ENCODE measurements at regions not wholly inside any gene's neighbourhood (a gene's known extent, or its start where the extent isn't known, plus 50 kb on each side); places are given as distances from the start of the nearest gene placed in this dataset.
"Not testable (repeated sequence)": the region's sequence is repeated elsewhere in the genome, so short reads cannot be mapped to it uniquely, and the experiment has no call there.

DNA sequence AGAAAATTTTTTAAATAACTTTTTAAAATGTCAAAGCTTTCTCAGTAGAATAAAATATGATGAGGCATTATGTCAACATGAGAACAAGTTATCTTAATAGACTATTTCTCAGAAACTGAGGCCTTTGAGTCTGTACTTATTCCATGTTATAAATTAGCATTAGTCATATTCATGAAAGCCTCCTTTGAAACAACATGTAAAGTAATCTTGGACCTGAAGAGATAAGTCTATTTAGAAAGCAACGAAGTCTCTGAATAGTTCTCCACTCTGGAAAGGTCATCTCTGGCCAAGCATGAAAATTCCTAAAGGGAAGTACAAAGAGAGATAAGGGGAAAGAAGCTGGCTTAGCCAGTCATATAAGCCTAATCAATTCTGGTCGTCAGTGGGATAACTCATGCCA, 150.8 kb downstream of the CYB561 start:
- FAIRE-seq, result no peak

DNA sequence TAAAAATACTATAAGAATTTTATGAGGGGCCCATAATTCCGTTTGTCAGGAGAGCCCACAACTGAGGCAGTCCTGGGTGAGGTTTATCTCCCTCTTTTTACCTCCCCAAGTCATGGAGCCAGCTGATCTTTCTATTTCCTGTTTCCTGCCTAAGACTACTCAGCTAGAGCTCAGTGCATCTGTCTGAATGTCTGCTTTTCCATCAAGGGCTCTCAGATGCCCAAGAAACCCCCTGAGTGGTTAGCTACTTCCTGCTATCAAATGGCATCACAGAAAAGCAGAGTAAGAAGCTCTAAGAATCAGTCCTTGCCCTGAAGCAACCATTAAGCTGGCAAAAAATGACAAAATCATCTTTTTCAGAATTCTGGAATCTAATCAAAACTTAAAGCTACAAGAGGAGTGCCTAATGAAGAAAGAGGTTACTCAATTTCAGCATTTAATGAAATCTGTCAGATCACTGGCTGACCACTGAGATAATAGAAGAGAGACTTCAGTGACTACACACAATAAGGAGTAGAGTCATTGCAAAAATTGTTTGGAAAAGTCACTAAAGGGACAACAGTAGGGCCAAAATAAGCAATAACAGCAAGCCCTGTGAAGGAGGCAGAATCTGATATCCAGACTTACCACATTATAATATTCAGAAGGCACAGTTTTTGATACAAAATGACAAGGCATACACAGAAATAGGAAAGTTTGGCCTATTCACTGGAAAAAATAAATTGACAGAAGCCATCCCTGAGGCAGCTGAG, 150.1 kb downstream of the CYB561 start:
- FAIRE-seq, result no peak

DNA sequence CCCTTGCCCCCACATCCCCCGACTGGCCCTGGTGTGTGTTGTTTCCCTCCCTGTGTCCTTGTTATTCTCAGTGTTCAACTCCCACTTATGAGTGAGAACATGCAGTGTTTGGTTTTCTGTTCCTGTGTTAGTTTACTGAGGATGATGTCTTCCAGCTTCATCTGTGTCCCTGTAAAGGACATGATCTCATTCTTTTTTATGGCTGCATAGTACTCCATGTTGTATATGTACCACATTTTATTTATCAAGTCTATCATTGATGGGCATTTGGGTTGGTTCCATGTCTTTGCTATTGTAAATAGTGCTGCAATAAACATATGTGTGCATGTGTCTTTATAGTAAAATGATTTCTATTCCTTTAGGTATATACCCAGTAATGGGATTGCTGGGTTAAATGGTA, 147.2 kb downstream of the CYB561 start:
- FAIRE-seq, result not testable (repeated sequence)

DNA sequence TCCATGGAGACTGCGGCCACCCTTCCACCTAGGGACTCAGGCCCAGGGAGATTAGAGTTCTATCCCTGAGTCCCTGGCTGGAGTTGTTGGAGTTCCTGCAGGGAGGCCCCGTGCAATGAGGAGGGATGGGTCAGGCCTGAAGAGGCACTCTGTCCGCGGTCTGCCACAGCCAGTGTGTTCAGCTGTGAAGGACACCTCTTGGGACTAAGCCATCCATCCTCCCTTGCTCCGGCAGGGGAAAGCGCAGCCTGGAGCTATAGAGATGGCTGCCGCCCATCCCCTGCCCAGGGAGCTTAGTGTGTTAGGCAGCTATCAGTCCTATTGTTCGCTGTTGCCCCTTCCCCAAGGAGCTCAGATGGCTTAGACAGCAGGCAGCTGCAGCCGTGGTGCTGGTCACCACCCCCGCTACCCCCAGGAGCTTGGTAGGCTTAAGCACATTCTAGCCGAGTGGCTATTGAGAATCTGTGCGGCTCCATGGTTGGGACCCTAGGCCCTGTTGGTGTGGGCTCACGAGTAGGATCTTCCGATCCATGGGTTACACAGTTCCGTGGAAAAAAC, 141.3 kb downstream of the CYB561 start:
- FAIRE-seq, result no peak

DNA sequence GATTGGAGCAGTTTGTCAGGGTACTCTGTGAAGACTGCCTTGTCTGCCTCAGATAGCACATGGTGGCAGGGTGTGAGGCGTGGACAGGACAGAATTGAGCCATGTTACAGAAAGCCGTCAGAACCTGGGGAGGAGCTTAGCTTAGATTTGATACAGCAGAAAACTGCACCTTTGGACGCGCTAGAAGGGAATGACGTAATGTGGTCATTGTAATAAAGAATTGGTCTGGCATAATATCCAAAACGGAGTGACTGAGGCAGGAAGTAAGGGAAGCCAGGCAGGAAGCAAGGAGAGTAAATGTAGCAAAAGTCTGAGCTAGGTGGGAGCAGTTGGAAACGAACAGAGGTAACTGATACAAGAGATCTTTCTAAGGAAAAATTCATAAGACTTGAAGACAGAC, 140.2 kb downstream of the CYB561 start:
- FAIRE-seq, result no peak

DNA sequence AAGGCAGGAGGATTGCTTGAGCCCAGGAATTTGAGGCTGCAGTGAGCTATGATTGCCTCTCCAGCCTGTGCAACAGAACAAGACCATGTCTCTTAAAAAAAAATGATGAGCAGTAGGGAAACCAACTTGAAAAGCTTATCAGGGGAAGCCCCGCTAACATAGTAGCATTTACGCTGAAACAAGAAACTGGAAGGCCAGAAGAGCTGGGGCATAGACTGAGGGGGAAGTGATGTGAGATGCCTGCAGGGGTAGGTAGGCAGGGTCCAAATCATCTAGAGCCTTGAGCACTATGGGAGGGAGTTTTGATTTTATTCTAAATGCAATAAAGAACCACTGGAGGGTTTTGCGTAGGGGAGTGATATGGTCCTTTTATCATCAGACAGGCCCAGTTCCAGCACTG, 139.3 kb downstream of the CYB561 start:
- FAIRE-seq, result no peak

DNA sequence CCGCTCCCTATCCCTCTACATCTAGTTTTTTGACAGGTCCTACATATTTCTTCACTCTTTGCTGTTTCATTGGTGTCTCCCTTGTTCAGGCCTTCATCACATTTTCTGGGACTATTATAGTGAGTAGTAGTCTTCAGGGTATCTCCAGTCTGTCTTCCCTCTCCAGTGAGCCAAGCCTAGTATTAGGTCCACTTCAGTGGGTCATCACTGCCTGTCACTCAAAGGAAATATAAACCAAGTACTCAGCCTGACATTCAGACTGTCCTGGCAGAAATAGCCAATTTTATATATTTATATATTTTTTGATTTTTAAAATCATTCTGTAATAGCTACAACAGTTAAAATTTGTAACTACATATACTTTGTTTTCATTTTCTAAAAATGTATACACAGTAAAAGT, 137.8 kb downstream of the CYB561 start:
- no peak for FAIRE-seq

DNA sequence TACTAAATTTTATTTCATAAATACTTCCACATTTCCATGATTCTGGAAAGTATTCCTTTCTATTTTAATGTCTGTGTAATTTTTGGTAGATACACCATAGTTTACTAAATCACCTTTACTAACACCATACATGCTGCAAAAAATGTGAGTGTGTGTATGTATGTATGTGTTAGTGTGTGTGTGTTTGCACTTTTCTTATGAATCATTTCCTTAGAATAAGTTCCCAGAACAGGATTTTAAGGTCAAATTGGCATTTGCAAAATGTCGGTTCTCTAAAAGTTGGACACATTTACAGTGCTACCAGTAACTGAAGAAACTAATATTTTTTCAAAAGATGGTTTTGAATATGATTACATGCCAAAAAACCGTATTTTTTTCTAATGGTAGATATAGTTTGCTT, 137.1 kb downstream of the CYB561 start:
- no peak for FAIRE-seq

DNA sequence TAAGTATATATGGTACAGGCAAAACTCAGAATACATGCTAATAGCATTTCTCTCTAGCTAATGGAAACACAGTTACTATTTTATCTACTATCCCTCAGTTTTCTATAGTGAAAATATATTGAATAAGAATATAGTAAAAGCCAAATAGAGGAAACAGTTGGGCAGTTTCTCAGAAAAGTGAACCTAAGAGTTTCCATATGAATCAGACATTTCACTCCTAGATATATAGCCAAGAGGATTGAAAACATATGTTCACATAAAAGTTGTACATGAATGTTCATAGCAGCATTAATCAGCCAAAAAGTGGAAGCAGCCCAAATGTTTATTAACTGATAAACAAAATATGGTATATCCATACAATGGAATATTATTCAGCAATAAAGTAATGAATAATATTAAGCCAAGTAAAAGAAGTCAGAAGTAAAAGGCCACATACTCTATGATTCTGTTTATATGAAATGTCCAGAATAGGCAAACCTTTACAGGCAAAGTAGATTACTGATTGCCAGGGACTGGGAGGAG, 134.6 kb downstream of the CYB561 start:
- FAIRE-seq, result no peak

DNA sequence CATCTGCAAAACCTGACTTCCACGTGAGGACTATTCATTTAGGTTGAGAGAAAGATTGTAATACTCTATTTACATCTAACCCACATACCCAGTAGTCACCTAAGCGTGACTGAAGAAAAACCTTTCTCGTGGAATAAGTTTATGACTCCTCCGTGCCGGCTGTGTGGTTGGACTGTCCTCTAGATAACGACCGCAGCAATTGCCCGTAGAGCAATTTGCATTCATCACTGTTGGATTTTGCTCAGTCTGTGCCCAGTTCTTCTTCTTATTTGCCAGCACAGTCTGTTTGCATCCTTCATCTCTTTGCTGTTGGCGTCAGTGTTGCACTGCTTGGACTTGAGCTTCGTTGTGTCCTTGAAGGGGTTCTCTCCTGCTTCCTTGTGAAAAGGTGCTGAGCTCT, 131.3 kb downstream of the CYB561 start:
- no peak for FAIRE-seq

DNA sequence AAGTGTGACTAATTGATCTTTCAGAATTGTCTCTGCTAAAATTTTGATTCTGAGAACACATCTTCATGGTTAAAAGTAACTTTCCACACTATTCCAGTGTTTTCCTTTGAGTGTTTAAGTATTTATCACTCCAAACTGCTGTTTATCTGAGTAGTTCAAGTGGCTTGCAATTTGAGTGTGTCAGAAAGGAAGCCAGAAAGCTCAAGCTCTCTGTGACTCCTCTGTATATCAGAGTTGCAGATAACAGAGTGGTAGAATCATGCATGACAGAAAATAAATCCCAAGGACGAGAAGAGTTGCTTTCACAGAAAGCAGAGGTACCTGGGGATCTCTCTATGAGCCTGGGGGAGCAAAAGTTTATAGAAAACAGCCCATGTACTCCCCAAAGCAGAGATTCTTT, 130.0 kb downstream of the CYB561 start:
- no peak for FAIRE-seq

DNA sequence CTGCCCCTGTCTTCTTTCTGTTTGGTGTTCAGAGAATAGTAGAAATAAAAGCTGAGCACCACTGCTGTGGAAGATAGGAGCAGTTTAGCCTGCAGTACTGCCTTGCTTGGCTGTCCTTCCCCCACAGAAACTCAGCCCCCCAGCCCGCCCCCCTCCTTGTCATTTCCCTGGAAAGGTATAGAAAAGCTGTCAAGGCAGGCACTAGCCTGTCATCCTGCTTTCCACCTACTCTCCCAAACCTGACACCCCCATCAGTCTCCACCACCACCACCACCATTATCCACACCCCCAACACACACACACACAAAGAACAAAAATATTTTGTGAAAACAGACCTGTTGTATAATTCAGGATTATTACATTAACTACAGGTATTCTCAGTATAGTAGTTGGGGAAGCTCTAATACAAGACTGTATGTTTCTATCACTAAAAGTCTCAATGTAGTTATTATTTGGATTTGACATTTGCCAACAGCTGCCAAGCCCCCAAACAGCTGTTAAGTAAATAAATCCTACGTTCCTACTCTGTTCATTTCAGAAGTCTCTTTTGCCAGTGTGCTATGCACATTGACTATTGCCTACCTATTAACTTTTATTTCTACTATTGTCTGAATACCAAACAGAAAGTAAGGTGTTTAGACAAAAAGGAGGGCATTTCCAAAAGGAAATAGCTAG, 128.8 kb downstream of the CYB561 start:
- no peak for FAIRE-seq

DNA sequence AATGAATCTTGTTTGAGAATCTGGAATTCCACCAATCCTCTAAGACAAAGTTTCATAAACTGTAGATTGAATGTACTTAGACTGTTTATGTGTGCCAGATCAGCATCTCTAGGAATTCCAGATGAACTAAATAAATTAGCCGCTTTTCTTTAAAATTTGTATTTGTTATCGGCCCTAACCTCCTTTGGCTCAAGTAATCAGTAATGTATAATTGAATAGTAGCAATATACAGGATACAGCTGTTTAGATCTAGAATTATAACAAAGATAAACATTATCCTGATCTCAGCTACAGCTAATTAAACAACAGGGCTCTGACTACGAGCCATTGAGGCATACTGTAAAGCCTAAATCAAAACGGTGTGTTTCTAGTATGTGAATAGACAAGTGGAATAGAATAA, 120.3 kb downstream of the CYB561 start:
- FAIRE-seq, result no peak

DNA sequence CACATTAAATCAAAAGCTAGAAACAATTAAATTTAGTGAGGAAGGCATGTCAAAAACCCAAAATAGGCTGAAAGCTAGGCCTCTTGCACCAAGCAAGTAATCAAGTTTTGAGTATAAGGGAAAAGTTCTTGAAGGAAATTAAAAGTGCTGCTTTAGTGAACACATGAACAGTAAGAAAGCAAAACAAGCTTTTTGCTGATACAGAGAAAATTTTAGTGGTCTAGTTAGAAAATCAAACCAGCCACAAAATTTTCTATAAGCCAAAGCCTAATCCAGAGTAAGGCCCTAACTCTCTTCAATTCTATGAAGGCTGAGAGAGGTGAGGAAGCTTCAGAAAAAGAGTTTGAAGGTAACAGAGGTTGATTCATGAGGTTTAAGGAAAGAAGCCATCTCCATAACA, 116.2 kb downstream of the CYB561 start:
- FAIRE-seq, result no peak

DNA sequence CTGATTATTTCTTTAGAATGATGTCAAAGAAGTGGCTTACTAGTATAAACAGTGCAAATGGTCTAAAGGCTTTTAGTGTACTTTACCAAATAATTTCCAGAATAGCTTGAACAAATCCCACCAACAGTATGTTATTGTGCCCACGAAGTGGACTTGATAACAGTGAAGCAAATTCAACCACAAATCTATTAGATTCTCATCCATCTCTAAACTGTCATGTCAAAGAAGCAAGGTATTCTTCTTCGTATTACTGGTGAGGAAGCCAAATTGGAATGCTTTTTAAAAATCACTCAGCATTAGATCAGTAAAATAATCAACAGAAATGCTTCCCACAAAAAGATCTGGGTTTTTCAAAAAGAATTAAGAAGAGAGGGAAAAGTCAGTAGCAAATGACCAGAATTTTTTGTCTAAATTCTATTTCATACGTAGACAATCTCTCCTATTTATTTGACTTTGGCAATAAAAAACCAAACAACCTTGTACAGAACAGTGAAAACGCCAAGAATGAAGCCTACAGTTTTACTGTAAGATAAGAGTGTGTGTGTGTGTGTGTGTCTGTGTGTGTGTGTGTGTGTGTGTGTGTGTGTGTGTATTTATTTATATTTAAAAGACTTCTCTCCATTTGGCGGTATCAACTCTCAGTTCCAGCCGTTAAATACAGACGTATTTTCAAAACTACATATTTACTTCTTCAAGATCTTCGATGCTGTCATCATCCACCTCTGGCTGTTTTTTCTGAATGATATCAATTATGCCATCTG, 114.6 kb downstream of the CYB561 start:
- no peak for FAIRE-seq

DNA sequence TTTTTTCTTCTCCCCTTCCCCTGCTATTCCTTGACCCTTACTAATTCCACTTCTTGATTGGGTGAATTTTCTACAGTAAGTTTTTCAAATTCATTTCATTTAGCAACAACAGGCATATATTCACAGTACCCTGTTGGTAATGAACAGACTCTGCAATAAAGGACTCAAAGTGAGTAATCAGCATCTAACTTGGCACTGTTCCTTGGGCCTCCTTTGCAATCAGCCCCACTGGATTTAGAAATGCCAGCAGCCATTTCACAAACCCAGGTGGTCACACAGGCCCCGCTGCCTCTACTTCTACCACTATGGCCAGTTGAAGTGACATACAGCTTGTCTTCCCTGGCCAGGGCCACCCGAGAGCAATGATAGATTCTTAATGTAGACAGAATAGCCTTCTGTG, 113.8 kb downstream of the CYB561 start:
- no peak for FAIRE-seq

DNA sequence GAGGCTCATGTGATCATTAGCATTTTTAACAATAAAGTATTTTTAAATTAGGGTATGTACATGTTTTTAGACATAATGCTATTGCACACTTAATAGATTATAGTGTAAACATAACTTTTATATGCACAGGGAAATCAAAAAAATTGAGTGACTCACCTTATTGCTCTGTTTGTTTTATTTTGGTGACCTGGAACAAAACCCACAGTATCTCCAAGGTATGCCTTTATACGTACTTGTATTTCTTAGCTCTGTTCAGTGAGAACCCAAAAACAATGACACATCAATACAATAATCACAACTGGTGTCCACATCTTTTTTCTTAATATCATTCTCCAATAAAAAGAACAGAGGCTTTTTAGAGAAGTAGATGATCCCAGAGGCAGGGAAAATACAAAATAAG, 112.2 kb downstream of the CYB561 start:
- FAIRE-seq, result no peak

DNA sequence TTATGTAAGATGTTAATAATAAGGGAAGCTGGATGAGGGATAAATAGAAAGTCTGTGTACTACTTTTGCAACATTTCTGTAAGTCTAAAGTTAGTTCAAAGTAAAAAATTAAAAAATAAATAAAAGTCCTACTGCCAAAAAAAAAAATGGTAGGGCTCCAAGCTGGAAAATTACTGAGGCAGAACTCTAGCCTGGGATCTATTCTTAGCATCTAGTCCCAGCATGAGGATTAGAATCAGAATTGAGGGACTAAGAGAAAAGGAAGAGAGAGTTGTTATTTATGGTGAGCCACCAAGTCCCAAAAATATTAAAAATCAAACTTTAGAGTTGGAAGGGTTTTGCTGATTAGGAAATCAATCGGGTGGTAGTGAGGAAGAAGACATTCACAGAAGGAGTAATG, 110.3 kb downstream of the CYB561 start:
- no peak for FAIRE-seq

DNA sequence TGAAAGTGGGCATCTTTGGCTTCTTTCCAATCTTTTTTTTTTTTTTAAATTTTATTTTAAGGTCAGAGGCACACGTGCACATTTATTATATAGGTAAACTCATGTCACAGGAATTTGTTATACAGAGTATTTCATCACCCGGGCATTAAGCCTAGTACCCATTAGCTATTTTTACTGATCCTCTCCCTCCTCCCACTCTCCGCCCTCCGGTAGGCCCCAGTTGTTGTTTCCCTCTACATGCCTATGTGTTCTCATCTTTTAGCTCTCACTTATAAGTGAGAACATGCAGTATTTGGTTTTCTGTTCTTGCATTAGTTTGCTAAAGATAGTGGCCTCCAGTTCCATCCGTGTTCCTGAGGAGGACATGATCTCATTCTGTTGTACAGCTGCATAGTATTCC, 108.5 kb downstream of the CYB561 start:
- no peak for FAIRE-seq

DNA sequence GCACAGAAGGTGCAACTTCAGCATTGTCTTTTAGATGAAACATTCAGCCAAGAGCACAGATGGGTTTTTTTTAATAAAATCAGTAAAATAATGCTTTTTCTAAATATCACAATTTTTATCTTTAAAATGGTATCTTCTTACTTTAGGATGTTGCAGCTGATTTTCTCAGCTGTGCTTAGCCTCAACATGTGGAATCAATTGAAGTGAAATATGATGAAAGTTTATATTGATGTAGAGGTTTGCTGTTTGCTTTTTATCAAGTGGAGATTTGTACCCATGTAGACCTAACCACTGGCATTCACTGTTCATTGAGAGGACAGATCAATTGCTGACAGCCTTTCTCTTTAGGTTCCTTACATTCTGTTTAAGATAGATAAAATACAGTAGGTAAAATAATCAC, 107.8 kb downstream of the CYB561 start:
- FAIRE-seq, result no peak

DNA sequence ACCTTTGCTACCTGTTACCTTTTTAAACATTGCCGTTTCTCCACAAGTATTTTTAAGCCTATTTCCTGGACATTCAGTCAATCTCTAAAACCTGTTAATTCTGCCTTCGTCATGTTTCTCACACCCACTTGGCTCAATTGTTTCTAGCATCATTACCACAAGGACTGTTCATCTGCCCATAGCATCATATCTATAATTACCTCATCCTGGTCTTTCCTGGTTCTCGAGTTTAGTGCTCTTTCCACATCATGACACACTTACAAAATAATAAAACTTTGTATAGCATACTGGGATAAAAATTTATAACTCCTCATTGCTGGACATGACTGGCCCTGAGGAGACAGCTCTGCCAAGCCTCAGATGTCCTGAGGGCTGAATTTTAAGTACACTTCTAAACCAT, 104.8 kb downstream of the CYB561 start:
- no peak for FAIRE-seq

DNA sequence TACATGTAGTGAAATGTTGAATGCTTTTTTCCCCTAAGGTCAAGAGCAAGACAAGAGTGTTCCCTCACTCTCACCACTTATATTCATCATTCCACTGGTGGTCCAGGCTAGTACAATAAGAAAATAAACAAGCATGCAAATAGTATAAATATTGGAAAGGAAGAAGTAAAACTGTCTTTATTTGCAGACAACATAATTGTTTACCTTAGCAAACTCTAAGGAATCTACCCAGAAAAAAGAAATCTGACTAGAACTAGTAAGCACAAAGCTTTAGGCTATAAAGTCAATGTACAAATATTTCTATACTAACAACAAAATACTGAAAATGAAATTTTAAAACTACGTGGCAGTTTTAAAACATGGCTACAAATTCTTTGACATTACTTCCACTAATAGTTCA, 101.7 kb downstream of the CYB561 start:
- no peak for FAIRE-seq

DNA sequence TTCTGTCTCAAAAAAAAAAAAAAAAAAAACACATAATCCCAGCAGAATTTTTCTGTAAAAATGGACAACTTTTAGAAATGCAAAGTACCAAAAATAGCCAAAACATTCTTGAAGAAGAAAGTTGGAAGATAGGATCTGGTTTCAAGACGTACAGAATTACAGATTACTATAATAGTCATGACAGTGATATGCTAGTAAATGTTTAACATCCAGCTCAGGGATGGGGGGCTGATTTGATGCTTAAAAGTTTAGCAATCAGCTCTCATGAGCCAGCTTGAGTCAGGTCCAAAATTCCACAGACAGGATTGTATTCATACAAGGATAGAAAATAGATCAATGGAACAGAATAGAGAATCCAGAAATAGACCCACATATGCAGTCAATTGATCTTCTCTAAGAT, 100.5 kb downstream of the CYB561 start:
- no peak for FAIRE-seq
